ENCODE measurements at regions not wholly inside any gene's neighbourhood (a gene's known extent, or its start where the extent isn't known, plus 50 kb on each side); places are given as distances from the start of the nearest gene placed in this dataset.

GRCh38 chr3:161798016-161798415 is 301.4 kb downstream of the OTOL1 start:
- H3K27ac Mint-ChIP-seq (ENCODE audit: unreplicated experiment) = no peak overlapping the region
- TF ChIP-seq CTCF (conservative IDR thresholded peaks at IDR 0.05) = no peak
- H3K9me3 Mint-ChIP-seq = peaks cover 7% of the 10 kb centered on the region
- H3K4me3 Mint-ChIP-seq = no peak overlapping the region
- H3K4me1 Mint-ChIP-seq = no peaks in the 10 kb centered on the region
- DNase-seq (ENCODE audit: low read depth, low spot score) = no peak
- H3K27me3 Mint-ChIP-seq (ENCODE audit: low read depth) = no peaks in the 10 kb centered on the region
- no peaks in the 10 kb centered on the region for H3K36me3 Mint-ChIP-seq (ENCODE audit: low read depth)

GRCh38 chr3:161800985-161801559 is 304.5 kb downstream of the OTOL1 start:
- no peak for DNase-seq (ENCODE audit: low read depth, low spot score)
- Mint-ChIP-seq H3K9me3 (peaks cover 11% of the 10 kb centered on the region), H3K27me3 (ENCODE audit: low read depth) (no peaks in the 10 kb centered on the region), H3K27ac (ENCODE audit: unreplicated experiment) (no peak overlapping the region), H3K36me3 (ENCODE audit: low read depth) (no peaks in the 10 kb centered on the region), H3K4me1 (no peaks in the 10 kb centered on the region), H3K4me3 (no peak overlapping the region)
- TF ChIP-seq CTCF (conservative IDR thresholded peaks at IDR 0.05) = no peak

- Mint-ChIP-seq H3K27ac (ENCODE audit: unreplicated experiment) (no peak overlapping the region), H3K4me3 (no peak overlapping the region), H3K9me3 (peaks cover 7% of the 10 kb centered on the region), H3K27me3 (ENCODE audit: low read depth) (no peaks in the 10 kb centered on the region), H3K36me3 (ENCODE audit: low read depth) (no peaks in the 10 kb centered on the region), H3K4me1 (no peaks in the 10 kb centered on the region)
- no peak for DNase-seq (ENCODE audit: low read depth, low spot score)
- no peak for TF ChIP-seq CTCF (conservative IDR thresholded peaks at IDR 0.05)
These were observed 321.5 kb downstream of the OTOL1 start for GRCh38 chr3:161818106-161818505.

GRCh38 chr3:161821591-161821990 is 325.0 kb downstream of the OTOL1 start:
- no peak overlapping the region for H3K27ac Mint-ChIP-seq (ENCODE audit: unreplicated experiment)
- no peak overlapping the region for H3K4me3 Mint-ChIP-seq
- no peak for TF ChIP-seq CTCF (conservative IDR thresholded peaks at IDR 0.05)
- H3K27me3 Mint-ChIP-seq (ENCODE audit: low read depth) = no peaks in the 10 kb centered on the region
- no peak for DNase-seq (ENCODE audit: low read depth, low spot score)
- no peaks in the 10 kb centered on the region for H3K4me1 Mint-ChIP-seq
- H3K36me3 Mint-ChIP-seq (ENCODE audit: low read depth) = no peaks in the 10 kb centered on the region
- H3K9me3 Mint-ChIP-seq = peaks cover 4% of the 10 kb centered on the region

- peaks cover 4% of the 10 kb centered on the region for H3K9me3 Mint-ChIP-seq
- no peaks in the 10 kb centered on the region for H3K27me3 Mint-ChIP-seq (ENCODE audit: low read depth)
- no peak overlapping the region for H3K4me3 Mint-ChIP-seq
- DNase-seq (ENCODE audit: low read depth, low spot score) = no peak
- no peak for TF ChIP-seq CTCF (conservative IDR thresholded peaks at IDR 0.05)
- no peaks in the 10 kb centered on the region for H3K36me3 Mint-ChIP-seq (ENCODE audit: low read depth)
- H3K4me1 Mint-ChIP-seq = no peaks in the 10 kb centered on the region
- no peak overlapping the region for H3K27ac Mint-ChIP-seq (ENCODE audit: unreplicated experiment)
These were observed 325.7 kb downstream of the OTOL1 start for GRCh38 chr3:161822291-161822690.

Measured in neural crest cell (in vitro differentiated cells).